SHP77 (cell line): ENCODE measurements at regions not wholly inside any gene's neighbourhood (a gene's known extent, or its start where the extent isn't known, plus 50 kb on each side); places are given as distances from the start of the nearest gene placed in this dataset.

ENCODE experiments used
- DNase-seq, 2 experiments: peaks; one replicate each; lab custom pipeline; 2025; lab: John Stamatoyannopoulos, UW

GRCh38 chr10:124346831-124347230 is 71.9 kb downstream of the OAT start:
- no peak for DNase-seq

- no peak for DNase-seq
Measured at GRCh38 chr10:124345521-124345920, 73.2 kb downstream of the OAT start.

- no peak for DNase-seq
Measured at GRCh38 chr10:124344931-124345330, 73.8 kb downstream of the OAT start.

- DNase-seq = no peak
Measured at GRCh38 chr10:124344266-124344590, 74.5 kb downstream of the OAT start.

- no peak for DNase-seq
Measured at GRCh38 chr10:124343351-124344265, 75.1 kb downstream of the OAT start.

GRCh38 chr10:124342821-124343170 is 75.9 kb downstream of the OAT start:
- DNase-seq = no peak

- no peak for DNase-seq
Measured at GRCh38 chr10:124342136-124342820, 76.4 kb downstream of the OAT start.

- DNase-seq = no peak
Measured at GRCh38 chr10:124341768-124342135, 77.0 kb downstream of the OAT start.

GRCh38 chr10:124340033-124340760 is 78.5 kb downstream of the OAT start:
- DNase-seq = peak in 1 of 2 experiments; percentile 43

GRCh38 chr10:124339119-124340032 is 79.3 kb downstream of the OAT start:
- DNase-seq = no peak

- DNase-seq = no peak
Measured at GRCh38 chr10:124338276-124338925, 80.3 kb downstream of the OAT start.

- no peak for DNase-seq
Measured at GRCh38 chr10:124336186-124336585, 82.5 kb downstream of the OAT start.

- no peak for DNase-seq
Measured at GRCh38 chr10:124333931-124334330, 84.8 kb downstream of the OAT start.

GRCh38 chr10:124332426-124332825 is 86.3 kb downstream of the OAT start:
- DNase-seq = no peak

GRCh38 chr10:124329941-124330340 is 88.8 kb downstream of the OAT start:
- DNase-seq = no peak

GRCh38 chr10:124329362-124329761 is 89.4 kb downstream of the OAT start:
- DNase-seq = no peak

- no peak for DNase-seq
Measured at GRCh38 chr10:124328477-124329220, 90.1 kb downstream of the OAT start.

GRCh38 chr10:124325998-124326636 is 92.6 kb downstream of the OAT start:
- no peak for DNase-seq

- DNase-seq = no peak
Measured at GRCh38 chr10:124325633-124325914, 93.1 kb downstream of the OAT start.
